ENCODE measurements at regions not wholly inside any gene's neighbourhood (a gene's known extent, or its start where the extent isn't known, plus 50 kb on each side); places are given as distances from the start of the nearest gene placed in this dataset.

DNA sequence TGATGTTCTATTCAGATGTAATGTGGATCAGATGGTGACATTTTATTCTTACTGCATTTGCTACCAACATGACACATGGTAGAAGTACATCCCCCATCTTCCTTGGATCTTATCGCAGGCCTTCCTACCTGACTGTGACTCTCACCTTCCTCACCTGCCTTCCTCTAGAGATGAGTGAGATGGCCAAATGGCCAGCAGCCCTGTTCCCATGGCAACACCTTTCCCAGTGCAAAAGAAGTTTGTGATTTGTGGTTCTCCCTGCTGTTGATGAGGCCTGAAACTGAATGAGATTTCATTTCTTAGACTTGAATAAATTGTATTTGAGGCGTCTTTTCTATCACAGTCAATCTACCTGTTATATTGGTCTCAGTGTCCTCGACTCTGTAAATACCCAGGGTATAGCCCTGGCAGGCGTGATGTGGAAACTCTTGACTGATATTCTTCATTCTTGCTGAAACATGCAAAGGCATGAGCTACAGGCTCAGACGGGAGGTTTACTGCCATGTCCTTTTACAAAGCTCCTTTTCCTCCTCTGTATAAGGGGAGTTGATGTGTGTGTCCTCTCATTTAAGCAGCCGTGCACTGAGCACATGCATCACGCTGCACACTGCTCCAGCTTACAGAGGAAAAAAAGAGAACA lies 440.7 kb upstream of the AKR1E2 start:
- no peak for DNase-seq (ENCODE audit: low spot score)

DNA sequence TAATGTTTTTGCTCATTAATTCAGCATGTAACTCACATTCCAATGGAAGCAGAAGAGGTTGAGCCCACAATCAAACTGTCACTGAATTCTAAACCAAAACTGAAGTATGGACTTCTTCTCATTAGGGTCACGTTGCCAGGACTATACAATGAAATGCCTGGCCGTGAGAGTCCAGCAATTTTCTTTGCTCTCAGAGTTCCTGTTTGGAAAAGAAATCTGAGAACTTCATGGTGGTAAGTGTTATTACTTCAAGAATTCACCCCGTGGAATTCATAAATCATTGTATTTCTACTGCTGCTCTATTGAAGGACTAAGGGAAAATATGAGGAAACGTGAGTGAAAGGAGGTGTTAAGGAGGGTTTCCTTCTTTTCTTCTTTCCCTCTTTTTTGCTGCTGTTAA lies 441.8 kb upstream of the AKR1E2 start:
- no peak for DNase-seq (ENCODE audit: low spot score)

DNA sequence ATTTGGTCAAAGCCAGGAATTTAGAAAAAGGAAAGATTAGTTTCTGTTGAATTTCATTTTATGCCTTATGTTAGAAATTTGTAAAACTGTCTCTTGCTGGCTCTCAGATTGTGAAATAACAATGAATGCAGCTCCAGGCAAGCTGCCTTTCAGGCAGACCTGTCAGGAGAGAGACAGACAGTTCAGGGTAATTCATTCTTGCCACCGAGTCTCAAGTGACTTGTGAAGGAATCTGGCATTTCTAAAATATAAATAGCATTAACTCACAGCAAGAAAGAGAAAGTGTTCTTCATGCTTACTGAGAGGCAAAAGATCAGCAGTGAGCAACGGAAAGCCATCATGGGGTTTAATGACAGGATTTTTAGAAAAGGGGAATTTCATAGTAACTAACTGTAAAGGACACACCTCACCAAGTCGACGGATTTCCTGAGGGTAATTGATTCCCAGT lies 442.3 kb upstream of the AKR1E2 start:
- no peak for DNase-seq (ENCODE audit: low spot score)

DNA sequence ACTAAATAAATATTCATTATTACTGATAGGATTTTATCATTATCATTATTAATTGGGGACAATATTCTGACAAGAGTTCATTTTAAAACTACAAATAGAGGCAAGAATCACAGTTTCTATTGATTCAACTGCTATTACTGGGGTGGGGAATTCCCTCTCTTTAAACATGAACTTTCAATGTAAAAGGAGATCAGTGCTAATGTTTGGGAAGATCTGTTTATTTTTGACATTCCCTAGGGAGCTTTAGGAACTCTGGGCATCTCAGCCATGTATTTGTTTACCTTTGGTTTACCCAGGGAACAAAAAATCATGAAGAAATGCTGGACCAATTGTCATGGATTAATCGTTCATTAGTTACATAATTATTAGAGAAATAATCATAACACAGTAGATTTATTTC lies 443.2 kb upstream of the AKR1E2 start:
- DNase-seq (ENCODE audit: low spot score): no peak

DNA sequence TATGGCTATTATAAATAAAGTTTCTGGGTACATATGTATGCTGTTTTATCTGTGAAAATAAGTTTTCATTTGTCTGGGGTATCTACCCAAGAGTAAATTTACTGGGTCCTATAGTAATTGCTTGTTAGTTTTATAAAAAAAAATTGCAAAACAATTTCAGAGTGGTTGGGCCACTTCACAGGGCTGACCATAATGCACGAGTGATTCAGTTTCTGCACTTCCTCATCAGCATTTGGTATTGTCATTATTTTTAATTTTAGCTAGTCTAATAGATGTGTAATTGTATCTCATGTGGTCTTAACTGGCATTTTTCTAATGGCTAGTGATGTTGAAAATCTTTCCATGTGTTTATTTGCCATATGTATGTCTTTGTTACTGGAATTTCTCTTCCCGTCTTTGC lies 452.4 kb upstream of the AKR1E2 start:
- no peak for DNase-seq (ENCODE audit: low spot score)

DNA sequence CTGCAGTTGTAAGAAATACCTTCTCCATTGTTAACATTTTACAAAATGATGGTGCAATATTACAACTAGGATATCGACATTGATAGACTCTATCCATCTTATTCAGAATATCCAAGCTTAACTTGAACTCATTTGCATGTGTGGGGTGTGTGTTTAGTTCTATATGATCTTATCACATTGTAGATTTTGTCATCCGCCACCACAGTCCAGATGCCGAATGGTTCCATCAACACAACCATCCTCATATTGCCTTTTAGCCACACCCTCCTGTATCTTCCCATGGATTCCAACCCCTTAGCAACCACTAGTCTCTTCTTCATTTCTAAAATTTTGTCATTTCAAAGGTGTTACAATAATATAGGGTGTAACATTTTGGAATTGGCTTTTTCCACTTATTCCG lies 452.9 kb upstream of the AKR1E2 start:
- no peak for DNase-seq (ENCODE audit: low spot score)

DNA sequence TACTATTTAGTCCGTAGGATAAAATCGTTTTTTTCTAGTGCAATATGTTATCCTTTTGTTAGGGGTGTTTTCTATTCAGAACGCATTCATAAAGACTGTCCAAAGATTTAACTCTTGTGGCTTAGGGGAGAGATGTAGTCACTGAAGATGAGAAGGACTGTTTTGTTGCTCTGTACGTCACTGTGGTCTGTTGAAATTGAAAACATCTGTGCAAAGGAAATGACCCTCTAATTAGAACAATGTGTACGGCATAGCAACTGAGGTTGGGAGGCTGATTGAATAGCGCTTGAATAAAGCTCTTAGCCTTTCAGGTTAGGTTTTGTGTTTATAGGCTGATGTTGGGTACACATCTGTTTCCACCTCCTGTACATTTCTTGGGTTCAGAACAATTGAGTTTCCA lies 453.4 kb upstream of the AKR1E2 start:
- DNase-seq (ENCODE audit: low spot score): no peak

DNA sequence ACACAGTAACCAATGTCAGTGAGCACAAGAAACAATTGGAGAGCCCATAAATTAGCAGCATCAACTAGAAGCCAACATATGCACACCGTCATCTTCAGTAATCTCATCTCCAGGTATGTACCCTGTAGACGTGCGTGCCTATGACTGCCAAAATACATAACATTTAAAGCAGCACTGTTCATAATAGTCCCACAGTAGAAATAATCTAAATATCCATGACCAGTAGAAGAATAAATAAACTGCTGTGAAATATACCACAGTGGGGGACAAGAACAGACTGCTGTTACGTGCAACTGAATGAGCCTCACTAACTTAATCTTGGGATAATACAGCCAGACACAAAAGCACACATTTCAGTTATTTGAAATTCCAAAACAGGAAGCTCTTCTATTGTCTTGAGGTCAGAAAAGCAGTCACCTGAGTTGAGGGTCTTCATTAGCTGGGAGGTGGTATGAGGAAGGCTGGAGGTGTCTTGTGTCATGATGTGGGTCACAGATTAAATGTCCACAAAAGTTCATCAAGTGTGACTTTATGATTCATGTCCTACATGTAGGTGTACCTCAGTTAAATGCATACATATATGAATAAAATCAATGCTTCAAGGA lies 454.2 kb upstream of the AKR1E2 start:
- no peak for DNase-seq (ENCODE audit: low spot score)

DNA sequence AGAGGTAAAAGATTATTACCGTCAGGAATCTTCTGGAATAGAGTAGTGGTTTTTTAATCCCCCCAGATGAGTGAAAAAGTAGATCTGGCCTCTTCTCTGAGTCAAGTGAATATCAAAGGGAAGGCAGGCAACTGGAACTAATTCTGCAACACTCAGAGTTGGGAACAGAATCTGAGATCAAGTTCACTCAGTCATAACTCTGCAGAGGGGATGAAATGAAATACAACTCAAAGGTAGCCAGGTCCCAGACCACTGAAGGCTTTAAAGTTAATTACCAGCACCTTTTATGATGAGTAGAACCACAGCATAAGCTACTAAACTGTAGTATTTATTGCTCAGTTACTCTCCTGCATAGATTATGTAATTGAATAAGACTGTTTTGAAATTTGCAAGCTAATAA lies 455.6 kb upstream of the AKR1E2 start:
- no peak for DNase-seq (ENCODE audit: low spot score)

DNA sequence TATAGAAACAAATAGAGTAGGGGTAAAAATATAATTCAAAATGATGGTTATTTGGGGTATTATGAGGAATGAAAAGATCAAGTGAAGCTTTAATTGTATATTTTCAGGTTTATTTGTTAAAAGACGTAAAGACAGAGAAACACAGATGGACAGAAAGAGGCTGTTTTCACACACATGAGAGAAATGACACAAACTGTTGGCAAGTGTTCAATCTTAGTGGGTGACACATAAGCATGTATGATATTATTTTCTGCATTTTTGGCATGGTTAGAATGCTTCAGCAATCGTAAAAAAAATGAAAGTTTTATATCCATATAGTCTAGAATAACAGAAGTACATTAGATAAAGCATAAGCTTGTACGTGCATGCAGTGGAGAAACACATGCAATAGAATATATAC lies 464.4 kb upstream of the AKR1E2 start:
- DNase-seq (ENCODE audit: low spot score): no peak

DNA sequence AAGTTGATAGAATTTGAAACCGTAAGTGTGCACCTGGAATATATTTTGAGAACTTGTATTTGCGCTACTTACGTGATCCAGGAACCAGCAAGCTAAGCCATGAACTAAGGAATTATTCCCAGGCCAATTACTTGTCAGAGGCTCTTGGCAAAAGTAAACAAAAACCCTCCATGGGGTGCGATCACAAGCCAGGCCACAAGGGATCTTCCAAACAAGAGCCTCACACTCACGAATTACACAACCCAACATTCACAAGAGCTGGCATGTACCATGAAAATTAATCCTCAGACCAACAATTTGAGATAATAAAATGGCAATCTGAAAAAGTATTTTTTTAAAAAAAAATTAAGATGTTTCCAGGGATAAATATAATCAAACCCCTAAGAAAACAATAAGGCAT lies 467.0 kb upstream of the AKR1E2 start:
- peak; percentile 45 for DNase-seq (ENCODE audit: low spot score)

DNA sequence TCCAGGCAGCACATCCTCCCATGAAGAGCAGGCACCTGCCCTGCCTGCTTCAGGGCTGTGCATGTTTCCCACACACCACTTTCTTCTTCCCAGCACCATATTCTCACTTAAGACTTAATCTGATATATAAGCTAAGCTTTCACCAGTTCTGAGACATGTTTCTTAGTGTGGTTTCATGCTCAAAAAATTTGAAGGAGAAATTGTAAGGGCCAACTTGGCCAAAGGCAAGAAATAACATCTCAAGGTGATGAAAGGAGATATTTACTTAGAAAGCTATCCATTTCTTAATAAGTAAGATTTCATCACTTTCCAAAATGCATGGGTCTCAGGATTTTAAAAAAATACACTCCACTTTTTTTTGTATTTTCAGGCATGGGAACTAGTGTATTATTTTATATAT lies 468.1 kb upstream of the AKR1E2 start:
- no peak for DNase-seq (ENCODE audit: low spot score)

DNA sequence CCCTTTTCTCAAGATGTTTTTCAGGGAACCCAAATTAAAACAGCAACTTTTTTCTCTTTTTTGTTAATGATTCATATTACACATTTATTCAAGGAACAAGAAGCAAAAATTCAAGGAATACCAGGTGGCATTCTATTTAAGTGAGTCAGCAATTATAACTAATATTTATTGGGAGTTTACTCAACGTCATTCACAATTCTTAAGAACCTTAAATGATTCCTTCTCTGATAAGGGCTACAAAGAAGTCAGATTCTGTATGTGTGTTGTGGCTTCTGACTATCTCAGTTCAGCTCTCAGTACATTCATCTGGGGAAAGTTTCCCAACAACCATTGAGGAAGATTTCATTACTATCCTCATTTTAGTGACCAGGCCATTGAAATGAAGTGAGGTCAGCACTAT lies 470.7 kb upstream of the AKR1E2 start:
- no peak for DNase-seq (ENCODE audit: low spot score)

DNA sequence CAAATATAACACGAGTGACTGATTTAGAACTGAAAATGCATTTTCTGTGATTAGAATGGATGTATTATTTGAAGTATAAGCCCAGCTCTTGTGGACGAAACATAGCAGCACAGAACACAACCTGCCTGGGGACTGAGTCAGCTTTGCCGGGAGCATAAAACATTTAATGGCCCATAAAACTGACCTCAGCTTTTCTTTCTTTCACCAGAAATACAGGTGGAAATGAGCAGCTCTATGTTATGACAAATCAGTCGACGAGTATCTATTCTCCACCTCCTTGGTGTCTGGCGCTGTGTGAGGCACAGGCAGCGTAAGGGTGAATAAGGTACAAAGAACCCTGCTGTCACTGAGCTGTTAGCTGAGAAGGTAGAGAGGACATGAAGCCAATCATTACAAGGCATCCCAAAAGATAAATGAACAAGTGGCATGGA lies 471.6 kb upstream of the AKR1E2 start:
- DNase-seq (ENCODE audit: low spot score): no peak

DNA sequence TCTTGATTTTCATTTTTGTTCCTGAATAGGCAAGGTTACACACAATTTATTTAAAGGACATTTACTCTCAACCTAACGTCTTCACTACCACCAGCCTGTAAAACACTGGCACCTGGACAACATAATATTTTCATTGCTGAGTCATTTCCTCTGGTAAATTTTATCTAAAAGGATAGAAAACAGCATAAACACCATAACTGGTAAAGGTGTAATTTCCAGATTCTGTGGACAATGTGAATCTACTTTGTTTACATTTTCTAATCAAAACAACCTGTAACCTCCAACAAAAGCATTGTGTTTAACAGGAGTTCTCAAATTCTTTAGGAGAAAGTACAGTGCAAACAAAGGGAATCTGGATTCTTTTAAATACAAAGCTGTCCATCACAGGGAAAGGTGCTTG lies 472.0 kb upstream of the AKR1E2 start:
- DNase-seq (ENCODE audit: low spot score): no peak

DNA sequence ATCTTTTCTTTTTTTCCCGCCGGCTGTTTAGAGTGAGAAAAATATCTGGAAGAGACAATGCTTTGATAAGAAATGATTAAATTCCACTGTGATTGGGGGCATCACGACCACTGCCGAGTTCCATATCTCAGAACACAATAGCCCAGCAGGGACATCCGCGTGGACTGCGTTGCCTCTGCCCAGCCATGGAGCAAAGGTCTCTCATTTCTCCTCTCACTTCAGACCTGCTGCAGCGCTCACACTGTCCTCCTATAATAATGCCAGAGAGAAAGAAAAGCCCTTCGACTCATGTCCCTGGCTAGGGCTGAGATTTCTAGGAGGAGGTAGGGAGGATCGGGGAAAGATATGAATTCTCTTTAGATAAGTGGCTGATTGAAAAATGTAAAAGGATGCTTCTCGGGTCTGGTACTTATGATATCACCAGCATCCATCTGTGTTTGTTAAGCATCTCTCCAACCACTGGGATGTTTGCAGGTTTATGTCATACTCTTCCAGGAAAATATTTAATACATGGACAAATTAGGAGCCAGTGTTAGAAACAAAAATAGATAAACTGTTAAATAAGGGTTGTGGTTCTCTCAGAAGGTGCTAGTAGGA lies 472.9 kb upstream of the AKR1E2 start:
- DNase-seq (ENCODE audit: low spot score): no peak

DNA sequence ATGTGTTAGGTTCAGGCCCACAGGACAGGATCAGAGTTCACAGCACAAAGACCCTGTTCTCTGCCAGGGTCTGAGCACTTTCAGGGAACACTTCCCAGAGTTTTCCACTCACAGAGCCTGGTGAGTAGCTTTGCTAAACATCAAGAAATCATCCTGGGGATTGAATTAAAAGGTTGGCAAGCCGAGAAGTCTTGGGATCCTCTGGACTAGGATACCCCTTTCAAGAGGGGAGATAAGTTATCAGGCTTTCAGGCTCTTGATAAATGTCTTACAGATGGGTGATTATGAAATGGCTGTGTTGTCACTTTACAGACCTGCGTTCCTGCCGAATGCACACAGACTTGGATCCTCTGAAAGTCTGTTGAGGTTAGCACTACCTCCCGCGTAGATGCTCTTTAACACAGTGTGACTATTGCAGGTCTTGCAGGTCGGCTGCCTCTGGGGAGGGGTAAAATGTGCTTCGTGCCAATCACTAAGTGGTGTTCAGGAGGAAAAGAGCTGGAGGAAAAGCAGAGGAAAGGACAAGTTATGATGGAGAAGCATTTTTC lies 473.5 kb upstream of the AKR1E2 start:
- no peak for DNase-seq (ENCODE audit: low spot score)

DNA sequence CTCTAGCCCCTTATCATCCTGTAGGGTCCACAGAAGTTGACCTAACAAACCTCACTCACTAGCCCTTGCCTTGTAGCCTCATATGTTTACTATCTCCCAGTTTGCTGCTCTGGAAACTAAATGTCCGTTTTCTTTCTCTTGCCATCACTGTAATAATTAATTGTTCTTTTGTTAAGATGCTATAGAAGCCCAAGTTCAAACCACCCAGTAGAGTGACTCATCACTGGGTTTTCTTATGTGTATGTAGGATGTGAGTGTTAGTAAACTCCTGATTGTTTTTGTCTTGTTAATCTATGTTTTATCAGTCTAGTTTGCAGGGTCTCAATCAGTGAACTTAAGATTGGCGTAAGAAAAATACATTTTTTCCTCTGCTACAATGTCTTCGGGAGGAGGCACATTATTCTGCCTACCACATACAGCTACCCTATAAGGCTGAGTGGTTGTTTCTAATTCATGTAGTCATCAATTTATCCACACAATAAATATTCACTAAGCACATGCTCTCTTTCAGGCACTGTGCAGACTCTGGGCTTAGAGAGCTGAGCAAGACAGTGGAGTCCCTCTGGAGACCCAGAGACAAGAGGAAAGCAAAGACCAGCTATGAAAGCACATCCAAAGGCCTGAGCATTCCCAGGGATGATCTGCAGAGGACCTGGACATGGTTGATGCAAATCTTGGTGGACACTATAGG lies 474.1 kb upstream of the AKR1E2 start:
- no peak for DNase-seq (ENCODE audit: low spot score)

DNA sequence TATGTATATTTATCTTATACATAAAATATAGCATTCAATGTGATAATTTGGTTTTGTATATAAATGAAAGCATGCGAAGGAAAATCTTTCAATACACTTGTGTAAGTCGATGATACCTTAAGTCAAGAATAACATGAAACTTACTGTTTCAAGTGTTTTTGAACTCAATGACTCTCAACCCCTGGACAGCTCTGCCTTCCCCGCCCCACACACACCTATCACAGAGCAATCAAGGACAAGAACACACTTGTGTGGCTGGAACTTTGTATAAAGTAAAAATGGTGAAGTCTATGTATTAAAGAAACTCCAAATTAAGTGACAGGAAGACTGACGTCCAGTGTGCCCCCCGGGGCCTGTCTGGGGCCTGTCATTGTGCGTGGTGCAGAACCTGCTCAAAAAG lies 478.6 kb upstream of the AKR1E2 start:
- DNase-seq (ENCODE audit: low spot score): no peak

DNA sequence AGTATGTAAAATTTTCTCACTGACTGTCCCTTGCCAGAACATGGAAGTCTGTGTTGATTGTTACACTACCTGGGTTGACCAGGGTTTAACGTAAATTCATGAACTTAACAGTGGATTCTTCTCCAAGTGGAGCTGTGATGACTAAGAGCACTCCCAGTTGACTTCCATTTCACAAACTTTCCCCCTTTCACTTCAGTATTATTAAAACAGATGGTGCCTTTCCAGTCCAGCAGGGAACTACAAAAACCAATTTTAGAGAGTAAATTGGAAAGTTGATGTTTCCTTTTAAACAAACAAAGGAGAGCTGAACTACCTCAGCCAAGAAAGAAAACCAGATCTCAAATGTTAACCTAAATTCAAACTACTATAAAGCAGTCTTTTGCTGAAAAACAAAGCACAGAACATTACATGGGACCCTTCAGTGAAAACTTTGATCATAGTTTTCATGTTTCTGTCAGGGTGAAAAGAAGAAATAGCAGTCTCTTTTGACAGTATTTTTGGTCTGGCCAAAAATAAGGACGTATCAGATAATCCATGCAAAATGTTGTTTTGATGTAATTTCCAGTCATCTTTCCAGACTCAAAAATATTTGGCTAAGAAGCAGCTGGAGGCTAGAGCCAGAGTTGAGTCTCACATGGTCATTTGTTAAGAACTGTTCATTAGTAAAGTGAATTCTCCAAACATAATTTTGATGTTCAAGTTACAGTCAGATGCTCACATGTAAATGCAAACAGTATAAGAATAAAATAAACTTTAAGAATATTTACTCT lies 479.9 kb upstream of the AKR1E2 start:
- DNase-seq (ENCODE audit: low spot score): no peak

DNA sequence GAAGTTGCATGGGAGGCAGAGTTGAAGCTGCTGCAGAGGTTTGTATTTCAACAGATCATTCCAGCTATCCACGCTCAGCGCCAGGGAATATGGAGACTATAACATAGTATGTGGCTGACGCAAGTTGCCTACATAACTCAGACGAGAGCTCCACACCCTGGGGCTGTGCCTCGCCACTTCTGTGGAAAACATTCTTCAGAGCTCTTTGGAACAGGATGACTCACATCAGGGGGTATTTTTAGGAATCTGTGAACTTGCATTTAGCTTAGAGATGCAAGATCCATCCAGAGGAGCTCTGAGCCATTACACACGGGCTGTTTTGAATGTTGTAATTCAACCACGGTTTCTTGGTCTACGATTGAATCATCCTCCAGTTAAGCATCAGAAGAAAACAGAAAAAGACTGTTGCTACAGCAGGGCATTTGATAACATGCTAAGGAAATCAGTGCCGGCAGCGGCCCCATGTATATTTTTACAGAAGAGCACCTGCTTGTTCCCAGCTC lies 481.5 kb upstream of the AKR1E2 start:
- DNase-seq (ENCODE audit: low spot score): peak; percentile 9

DNA sequence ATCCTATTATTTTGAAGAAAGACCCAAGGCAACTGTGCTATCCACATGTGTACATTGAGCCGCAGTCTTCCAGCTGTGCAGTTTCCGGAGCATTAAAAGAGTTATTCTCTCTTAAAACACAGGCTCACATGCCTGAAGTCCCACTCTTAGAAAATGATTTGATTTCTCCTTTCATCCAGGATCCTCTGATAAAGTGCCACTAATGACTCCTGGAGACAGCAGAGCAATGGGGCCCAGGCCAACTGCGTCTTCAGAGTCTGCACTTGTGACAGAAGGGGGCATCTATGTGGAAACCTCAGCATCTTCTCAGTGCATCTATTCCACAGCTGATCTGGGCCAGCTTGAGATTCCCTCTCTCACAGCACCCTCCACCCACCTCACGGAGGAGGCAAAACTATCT lies 482.1 kb upstream of the AKR1E2 start:
- DNase-seq (ENCODE audit: low spot score): no peak

All from iPS-NIHi11 (cell line).